ENCODE measurements at regions not wholly inside any gene's neighbourhood (a gene's known extent, or its start where the extent isn't known, plus 50 kb on each side); places are given as distances from the start of the nearest gene placed in this dataset.

- no peak for DNase-seq (ENCODE audit: low read depth)
Measured at GRCh38 chr4:179437962-179438361, 1995.7 kb upstream of the AGA start.

DNA sequence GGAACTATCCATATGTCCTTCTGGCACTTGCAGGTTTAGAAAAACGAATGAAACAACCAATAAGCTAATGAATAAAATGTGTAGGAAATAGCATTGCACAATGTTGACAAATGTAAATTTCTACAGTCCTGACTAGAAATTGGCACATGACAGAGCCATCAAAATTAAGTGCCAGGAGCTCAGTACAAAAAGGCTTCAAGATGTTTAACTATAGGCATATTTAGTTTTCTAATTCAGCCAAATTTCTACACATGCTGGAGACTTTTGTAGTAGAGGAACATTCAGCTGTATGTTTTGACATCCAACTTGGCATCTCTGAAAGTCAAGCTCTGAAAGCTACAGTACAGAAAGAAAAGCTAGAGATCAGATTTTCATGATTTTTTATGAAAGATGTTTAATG, 1999.4 kb upstream of the AGA start:
- DNase-seq (ENCODE audit: low read depth), result no peak

DNA sequence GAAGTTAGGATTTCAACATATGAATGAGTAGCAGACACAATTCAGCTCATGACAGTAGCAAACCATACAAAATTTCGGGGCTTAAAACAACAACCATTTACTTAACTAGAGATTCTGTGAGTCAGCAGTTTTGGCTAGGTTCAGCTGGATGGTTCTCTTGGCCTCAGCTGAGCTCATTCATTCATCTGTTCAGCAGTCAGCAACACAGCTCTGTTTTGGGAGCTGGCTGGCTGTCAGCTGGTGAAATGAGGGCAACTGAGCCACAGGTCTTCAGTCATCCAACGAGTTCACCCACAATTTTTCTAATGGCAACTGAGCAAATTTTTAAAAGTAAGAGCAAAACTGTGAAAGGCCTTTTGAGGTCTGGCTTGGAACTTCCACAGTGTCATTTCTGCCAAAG, 2005.1 kb upstream of the AGA start:
- DNase-seq (ENCODE audit: low read depth), result no peak

- no peak for DNase-seq (ENCODE audit: low read depth)
Measured at GRCh38 chr4:179465131-179465797, 2023.0 kb upstream of the AGA start.

DNA sequence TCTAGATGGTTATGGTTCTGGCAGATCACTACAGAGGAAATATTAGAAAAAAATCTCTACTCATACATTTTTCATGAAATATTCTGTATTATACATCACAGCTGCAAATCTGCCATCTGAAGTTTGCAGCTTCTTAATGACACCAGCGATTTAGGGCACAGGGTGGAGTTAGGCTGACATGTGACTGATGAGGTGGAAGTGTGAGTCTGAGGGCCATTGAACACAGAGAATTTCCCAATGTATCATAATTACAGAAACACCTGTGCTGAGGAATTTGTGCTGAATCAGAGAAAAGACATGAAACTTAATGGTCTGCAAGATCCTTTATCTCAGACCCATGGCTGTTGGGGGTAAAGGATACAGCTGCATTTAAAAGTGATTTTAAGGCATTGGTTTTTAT, 2025.6 kb upstream of the AGA start:
- no peak for DNase-seq (ENCODE audit: low read depth)

DNA sequence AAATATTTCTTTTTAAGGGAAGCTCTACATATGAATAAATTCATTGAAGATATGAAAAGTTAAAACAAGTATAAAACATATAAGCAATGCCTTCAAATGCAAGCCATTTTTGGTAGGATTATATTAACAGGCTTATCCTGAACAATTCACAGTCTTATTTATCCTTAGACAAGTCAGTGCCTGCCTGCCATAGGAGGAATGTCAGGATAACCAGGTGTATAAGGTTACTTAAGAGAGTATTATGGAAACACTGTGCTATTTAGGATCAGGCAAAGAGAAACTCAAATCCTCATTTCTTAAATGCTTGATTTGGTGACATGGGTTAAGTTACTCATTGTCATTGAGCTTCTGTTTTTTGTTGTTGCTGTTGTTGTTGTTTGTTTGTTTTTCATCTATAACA, 2029.9 kb upstream of the AGA start:
- no peak for DNase-seq (ENCODE audit: low read depth)

DNA sequence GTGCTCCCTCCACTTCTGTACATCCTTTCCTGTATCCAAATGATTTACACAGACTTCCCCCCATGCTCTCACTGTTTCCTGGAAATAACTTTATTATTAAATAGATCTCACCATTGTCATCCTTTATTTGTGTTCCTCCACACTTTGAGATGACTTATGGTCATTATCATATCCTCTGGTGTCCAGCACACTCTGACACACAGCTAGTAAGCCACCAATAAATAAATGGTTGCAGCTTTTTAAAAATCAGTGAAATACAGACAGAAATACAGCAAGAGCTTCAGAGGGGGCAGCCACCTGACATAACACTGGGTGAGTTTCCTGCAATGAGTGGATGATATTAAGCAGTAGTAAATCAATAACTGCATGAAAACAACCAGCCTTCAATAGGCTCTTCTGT, 2036.4 kb upstream of the AGA start:
- no peak for DNase-seq (ENCODE audit: low read depth)

DNA sequence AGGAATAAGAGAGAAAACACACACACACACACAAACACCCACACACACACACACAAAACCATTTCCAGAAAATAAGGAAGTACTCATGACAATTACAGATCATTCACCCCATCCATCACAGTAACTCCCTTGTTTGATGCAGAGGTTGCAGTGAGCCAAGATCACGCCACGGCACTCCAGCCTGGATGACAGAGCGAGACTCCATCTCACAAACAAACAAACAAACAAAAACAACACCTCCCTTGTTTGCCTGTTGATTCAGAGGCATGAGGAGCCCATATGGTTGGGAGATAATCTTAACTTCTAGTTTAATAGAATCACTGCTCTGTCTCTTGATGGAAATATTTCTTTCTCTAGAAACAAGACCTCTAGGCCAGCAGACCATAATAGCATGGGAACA, 2043.5 kb upstream of the AGA start:
- DNase-seq (ENCODE audit: low read depth), result no peak

- DNase-seq (ENCODE audit: low read depth), result no peak
Measured at GRCh38 chr4:179486570-179487335, 2044.5 kb upstream of the AGA start.

GRCh38 chr4:179492260-179493080, 2050.2 kb upstream of the AGA start:
- no peak for DNase-seq (ENCODE audit: low read depth)

DNA sequence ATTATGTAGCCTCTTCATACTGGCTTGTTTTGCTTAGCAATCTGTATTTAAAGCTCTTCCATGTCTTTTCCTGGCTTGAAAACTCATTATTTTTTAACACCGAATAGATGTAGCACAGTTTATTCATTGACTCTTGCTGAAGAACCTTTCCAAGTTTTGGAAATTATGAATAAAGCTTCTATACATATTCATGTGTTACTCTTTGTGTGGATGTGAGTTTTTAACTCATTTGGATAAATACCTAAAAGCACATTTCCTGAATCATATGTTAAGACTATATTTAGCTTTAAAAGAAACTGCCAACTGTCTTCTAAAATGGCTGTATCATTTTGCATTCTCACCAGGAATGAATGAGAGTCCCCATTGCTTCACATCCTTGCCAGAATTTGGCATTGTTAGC, 2061.7 kb upstream of the AGA start:
- DNase-seq (ENCODE audit: low read depth), result no peak

GRCh38 chr4:179509489-179509888, 2067.3 kb upstream of the AGA start:
- DNase-seq (ENCODE audit: low read depth), result no peak

DNA sequence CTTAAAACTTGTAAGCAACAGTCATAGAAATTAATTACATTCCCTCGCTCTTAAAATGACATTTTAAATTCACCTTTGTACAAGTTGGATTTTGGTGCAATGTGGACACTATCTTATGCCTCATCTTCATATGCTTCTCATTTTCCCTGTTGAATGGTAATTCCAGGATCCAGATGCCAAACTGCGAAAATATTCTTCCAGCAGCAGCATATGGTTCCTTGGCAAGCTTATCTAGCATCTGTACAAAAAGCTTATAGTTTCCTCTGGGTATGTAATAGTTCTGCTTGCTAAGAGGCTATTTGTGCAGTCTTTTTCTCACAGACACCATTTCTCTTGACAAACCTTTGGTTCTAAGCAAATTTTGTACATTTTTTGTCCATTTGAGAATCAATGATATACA, 2079.7 kb upstream of the AGA start:
- DNase-seq (ENCODE audit: low read depth), result no peak

DNA sequence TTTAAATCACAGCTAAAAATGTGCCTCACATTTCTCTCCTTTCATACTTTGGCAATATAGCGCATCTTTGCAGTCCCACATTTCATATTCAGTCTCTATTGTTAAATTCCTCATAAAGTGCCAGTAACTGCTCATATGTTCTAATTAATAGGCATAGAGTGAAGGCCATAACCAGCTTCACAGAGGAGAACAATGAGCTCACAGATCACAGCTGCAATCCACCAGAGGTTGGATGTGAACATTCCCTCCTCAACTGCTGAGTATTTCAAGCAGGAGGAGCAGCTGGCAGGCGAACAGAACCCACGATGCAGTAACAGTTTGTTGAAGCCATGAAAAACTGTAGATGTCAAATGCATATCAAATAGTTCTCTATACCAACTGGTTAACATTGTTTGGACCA, 2088.7 kb upstream of the AGA start:
- no peak for DNase-seq (ENCODE audit: low read depth)

DNA sequence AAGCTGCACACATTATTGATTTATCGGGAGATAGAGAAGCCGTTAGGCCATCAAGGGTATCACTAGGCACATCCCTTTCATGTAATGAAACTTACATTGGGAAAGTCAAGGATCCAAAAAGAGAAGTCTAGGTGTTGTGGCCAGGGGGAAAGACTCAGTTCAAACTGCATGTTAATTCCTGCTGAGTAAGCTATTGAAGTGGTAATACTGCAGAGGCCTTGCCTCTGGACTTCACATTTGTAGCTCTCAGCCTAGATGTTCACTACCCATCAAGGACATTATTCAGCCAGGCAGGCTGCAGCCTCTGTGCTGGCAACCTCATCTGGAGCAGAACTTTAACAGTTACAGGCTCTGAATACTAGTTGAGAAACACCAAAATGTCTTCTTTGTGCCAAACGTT, 2094.5 kb upstream of the AGA start:
- no peak for DNase-seq (ENCODE audit: low read depth)

GRCh38 chr4:179539641-179540040, 2097.4 kb upstream of the AGA start:
- DNase-seq (ENCODE audit: low read depth), result no peak

- no peak for DNase-seq (ENCODE audit: low read depth)
Measured at GRCh38 chr4:179543771-179544170, 2101.5 kb upstream of the AGA start.

DNA sequence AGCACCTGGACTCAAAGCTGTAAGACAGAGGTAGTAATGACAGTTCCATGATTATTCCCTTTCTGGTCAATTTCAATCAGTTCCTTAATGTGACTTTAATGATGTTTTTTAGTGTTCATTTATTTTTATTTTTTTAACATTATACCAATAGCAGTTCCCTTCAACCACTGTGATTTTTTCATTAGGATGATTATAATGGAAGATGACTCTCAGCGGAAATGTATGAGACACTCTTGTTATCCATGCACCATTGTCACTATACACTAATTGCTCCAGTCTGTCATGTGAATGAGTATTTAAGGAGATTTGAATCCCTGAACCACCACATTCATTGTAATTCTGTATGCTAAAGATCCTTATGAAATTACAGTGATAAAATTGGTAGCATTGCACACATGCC, 2102.3 kb upstream of the AGA start:
- no peak for DNase-seq (ENCODE audit: low read depth)

- DNase-seq (ENCODE audit: low read depth), result no peak
Measured at GRCh38 chr4:179552131-179552530, 2109.9 kb upstream of the AGA start.

DNA sequence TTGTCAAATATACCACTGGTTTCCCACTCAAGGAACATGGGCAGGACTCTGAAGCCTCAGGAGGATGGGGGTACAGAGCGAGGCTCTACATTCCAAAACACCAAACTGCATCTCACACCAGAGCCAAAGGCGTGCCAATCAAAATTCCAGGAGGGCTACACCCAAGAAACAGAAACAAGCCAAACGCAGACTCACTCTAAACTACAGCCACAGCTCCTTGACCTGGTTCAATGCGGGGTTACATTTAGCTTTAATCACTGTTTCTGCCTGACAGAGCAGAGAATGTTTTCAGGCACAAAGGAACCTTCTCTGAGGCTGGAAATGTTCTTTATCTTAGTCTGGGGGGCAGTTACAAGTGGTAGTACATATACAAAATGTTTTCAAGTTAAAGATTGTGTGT, 2121.5 kb upstream of the AGA start:
- DNase-seq (ENCODE audit: low read depth), result no peak

DNA sequence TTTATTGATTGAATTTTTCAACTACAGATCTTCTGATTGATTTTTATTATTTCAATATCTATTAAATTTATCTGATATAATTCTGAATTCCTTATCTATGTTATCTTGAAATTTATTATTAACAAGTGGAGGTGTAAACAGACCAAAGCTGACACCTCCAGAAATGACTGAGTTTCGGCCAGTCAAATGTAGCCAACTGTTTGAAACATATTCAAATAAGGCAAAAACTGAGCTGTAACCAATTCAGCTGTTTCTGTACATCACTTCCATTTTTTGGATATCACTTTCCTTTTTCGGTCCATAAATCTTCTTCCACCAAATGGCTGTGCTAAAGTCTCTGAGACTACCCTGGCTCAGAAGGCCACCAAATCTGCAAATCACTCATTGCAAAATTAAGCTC, 2127.3 kb upstream of the AGA start:
- no peak for DNase-seq (ENCODE audit: low read depth)

- no peak for DNase-seq (ENCODE audit: low read depth)
Measured at GRCh38 chr4:179582164-179582905, 2140.1 kb upstream of the AGA start.
